ENCODE measurements at regions not wholly inside any gene's neighbourhood (a gene's known extent, or its start where the extent isn't known, plus 50 kb on each side); places are given as distances from the start of the nearest gene placed in this dataset.
A peak's percentile ranks its signal among the peaks of the same experiment; 100 is the strongest.

DNA sequence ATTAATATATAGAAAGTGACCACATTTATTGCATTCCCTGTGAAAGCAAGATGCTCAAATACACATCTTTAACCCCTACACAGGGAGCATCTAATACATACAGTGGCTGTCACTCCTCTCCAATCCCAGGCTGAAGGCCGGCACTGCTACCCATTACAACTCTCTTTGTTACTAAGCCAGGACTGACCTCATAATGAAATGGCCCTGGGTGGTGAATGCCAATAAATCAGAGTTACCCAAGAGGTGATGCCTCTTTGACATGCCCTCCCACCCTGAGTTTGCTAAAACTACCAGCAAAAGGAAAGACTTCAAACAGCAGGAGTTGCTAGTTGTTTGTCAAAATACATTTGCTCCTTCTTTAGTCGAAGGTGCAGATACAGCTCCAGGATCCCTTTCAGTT, 214.2 kb downstream of the FOXA2 start:
- DNase-seq (ENCODE audit: low read depth), result no peak

DNA sequence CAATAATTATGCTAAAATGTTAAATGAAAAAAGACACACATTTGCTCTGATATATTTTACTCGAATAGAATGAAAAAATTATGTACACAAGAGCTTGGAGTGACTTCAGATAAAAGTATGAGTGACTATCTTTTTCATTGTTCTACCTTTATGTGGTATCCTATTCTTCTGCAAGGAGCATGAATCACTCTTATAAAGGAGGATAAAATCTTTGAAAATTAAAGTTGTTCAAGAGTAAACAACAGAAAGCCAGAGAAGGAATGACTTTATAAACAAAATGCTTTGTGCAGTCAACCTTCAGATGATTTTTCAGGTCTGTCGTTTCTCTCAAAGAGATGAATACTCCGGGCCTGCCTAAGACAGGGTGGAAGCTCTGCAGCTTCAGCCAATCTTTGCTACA, 215.3 kb downstream of the FOXA2 start:
- no peak for DNase-seq (ENCODE audit: low read depth)

DNA sequence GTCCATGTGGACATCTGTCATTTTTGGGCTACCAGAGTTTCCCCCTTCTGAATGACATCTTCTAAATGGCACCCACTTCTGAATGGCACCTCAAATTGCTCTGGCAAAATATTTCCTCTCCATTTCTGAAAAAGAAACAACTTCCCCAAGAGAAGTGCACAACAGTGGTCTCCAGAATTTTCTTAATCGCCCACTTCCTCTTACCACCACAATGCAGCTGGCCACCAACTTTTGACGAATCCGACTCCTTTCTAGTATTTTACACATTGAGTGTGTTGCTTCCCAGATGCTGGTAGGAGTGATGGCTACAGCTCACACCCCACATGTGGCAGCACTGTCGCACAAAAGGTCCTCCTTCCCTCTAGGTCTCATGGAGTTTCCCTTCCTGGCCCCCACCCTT, 216.1 kb downstream of the FOXA2 start:
- no peak for DNase-seq (ENCODE audit: low read depth)

DNA sequence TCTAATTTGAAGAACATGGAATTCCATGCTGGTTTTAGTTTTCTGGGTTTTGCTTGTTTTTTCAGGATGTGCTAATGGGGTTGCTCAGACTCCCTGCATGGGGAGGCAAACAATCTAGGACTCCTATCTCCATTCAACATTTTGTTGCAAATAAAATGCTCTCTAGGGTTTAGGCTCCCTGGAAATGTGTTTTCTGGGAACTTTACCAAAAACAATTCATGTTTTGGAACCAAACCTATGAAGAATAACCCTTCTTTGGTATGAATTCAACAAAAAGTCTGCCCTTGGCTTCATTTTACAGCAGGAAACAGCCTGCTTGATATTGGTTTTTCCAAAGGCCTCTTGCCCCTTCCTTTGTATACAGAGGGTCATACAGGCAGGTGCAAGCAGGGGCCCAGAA, 217.7 kb downstream of the FOXA2 start:
- DNase-seq (ENCODE audit: low read depth), result no peak

DNA sequence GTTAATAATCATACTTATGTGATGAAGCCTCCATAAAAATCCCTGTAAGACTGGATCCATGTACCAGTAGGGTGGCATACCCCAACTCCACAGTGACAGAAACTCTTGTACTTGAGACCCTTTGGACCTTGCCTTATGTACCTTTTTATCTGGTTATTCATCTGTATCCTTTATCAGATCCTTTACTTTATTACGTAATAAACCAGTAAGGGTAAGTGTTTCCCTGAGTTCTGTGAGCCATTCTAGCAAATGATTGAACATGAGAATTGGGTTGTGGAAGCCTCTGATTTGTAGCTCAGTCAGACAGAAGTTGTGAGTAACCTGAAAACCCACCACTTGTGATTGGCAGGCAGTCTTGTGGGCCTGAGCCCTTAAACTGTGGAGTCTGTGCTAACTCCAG, 229.7 kb downstream of the FOXA2 start:
- DNase-seq (ENCODE audit: low read depth), result no peak

DNA sequence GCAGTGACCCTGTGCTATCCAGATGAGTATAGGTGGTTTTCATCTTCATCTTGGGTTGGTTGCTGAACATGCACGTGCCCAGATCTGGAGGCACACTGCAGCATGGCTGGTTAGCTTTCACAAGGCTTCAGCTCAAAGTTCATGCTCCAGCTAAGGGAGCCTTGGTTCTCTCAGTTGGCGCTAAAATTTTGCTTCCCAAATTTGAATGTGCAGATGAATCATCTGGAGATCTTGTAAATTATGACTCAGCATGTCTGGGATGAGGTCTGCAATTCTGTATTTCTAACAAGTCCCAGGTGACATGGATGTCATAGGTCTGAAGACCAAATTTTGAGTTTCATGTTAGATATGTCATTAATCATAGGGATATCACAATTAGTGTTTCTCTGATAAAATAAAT, 230.8 kb downstream of the FOXA2 start:
- no peak for DNase-seq (ENCODE audit: low read depth)

DNA sequence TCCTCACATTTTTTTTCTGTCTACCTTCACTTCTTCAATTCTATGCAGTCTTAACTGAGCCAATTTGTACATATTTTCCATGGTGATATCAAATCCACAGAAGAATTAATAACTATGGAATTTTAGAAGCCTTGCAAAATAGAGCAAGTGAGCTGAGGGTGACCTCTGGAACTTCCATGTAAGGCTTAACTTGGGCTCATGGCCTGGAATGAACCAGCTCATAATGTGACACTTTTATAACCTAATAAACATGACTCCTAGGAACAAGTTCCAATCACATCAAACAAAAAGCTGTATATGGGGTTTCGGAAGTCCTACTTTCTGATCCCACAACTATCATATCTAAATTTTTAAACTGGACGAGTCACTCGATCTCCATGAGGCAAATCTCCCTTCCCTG, 232.4 kb downstream of the FOXA2 start:
- DNase-seq (ENCODE audit: low read depth), result no peak

DNA sequence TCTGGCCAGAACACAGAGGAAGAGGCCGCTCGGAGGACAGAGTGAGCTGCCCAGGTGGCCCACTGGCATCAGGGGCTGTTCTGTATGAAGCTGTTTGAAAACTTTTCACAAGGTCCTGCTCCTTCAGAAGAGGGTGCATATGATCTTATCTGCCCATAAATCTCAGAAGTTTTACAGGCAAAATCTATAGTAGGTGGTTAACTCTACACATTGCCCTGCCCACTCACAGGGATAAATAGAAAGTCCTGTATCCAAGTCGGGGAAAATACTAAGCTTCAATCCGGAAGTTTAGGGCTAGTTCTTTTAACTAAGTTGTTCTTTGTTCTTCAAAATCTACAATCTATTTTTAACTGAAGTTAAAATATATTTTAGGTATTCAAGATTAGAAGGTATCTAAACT, 233.7 kb downstream of the FOXA2 start:
- no peak for DNase-seq (ENCODE audit: low read depth)

DNA sequence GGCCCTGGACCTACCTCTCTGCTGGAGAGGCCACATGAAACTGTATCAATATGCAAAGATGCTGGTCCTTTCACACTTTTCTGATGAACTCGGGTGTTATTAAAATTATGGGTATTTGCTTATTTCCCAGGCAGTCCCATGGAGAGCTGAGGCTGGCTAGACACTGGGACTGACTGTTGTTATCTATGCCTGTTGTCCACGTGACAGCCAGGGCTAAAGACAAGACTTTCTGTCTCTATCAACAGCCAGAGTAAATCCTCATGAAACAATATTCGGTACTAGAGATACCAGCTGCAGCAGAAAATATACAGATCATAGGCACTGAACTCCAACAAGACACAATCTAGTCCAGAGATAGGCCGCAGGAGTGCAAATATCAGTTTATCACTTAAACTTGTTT, 236.4 kb downstream of the FOXA2 start:
- DNase-seq (ENCODE audit: low read depth), result no peak

DNA sequence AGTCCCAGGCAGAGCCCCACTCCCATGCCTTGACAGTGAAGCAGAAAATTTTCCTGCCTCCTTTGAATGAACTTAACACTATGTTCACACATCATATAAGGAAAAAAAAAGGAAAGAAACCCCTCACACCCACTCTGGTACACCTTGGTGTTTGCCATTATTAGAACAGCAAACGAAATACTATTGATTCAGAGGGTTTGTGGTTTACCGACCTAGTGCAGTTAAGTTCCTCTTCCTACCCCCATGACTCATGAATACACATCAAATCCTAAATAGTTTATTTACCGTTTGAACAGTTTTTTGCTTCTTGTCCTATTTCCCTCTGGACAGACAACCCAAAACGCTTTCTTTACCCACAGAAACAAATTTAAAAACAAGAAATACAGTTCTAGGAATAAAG, 237.7 kb downstream of the FOXA2 start:
- no peak for DNase-seq (ENCODE audit: low read depth)

DNA sequence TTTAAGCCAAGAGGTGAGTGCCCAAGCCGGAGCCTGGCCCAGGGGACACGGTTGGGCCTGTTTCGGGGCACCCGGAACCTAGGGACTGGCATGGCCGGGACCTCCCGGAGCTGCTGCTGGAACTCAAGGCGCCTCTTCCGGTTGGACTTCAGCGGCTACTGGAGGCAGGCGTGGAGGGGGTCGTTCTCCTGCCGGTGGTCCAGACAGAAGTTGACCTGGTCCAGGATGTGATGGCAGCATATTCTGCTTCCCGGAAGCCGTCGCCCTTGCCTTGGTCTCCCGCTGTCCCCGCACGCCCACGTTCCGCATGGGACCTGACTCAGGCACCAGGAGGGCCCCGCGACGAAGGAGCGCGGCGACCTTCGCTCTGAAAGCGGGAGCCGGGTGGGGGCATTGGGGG, 240.8 kb downstream of the FOXA2 start:
- DNase-seq (ENCODE audit: low read depth), result no peak

DNA sequence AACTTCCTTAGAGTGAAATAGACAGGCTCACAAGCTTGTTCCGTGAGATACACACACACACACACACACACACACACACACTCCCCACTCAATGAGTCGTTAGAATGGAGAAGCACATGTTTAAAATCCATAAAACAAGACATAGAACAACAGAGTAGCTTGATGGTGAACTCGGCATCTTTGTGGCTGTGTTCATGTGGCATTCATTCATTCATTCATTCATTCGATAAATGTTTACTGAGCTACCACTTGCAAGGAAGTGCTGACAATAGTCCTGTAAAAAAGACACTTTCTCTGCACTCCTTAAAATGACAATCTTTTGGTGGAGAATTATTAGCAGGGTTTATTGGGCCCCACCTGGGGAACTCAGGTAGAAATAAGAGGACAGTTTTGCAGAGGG, 242.0 kb downstream of the FOXA2 start:
- no peak for DNase-seq (ENCODE audit: low read depth)

DNA sequence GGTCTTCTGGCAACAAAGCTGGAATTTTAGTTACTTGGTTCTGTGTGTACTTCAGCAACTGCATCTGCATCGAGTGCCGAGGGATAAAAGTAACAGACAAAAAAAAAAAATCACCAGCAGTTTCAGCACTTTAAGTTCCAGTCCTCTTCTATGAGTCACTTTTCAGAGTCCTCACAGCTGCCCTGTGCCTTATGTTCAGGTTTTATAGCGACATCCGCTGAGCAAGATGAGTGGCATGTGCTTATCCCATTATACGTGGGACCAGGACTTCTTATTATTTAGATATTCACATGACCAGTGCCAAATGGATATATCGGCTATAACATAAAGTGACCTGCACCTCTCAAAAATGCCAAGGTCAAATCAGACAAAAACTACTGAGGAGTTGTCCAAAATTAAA, 242.9 kb downstream of the FOXA2 start:
- DNase-seq (ENCODE audit: low read depth), result peak; percentile 2

DNA sequence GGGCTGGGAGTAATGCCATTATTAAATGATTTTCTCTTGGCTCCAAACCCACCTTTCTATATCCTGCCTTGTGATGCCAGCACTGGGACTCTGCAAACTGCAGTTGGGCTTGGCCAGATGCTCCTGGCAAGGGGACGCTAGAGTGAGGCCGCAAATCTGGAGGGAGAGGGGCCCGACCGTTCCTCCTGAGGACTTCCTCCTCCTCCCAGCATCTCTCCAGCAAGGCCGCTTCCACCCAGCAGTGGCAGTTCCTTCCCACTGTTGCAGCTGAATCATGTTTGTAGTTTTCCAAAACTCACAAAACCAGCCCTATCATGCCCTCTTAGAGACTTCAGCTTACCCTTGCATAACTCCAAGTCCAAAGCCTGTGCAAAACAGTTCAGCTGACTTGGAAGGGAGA, 244.4 kb downstream of the FOXA2 start:
- DNase-seq (ENCODE audit: low read depth), result no peak

DNA sequence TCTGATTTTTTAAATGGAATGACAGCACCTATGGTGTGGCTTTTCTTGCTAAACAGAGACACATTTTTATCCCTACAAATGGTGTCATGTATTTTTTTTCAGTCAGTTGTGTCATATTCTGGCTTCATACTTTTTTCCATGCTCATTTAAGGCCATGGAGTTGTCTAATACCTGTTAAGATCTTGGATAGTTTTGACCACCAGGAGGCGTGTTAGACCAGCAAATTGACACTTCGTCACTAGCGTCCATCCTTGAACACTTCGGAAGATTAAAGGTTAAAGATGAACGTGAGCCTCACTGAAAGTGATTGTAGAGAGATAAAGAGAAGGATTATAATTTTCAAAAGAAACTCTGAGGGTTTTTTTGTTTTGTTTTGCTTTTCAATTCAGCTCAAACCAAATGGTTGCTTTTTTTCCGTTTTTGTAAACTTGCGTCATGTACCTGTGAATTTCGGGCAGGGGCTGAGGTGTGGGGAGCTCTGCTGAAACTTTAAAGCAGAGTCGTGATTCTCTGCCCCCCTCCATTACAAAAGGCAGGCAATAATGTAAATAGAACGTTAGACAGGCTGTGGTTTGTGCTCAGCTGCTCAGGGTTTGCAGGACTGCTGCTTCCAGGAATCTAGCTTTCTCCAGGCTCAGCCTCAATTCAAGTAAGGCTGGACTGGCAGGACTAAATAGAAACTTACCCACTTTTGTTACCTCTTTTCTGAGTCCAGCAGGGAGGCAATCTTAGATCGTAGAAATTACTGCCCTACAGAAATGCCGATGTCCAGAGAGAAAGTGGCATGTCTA, 245.1 kb downstream of the FOXA2 start:
- peak; percentile 46 for DNase-seq (ENCODE audit: low read depth)

DNA sequence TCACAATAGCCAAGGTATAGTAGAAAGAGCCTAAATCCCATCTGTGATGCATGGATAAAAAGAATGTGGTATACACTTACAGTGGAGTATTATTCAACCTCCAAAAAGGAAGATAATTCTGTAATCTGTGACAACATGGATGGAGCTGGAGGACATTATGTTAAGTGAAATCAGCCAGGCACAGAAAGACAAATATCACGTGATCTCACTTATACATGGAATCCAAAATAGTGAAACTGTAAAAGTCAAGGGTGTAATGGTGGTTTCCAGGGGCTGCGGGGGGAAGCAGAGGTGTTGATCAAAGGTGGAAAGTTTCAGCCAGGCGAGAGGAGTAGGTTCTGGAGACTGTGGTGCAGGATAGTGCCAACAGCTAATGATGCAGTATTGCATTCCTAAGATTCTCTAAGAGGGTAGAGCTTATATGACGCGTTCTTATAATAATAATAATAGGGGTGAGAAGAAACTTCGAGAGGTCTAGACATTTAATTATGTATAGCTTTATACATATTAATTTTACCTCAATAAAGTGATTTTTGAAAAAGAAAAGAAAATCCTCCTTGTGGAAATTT, 246.1 kb downstream of the FOXA2 start:
- DNase-seq (ENCODE audit: low read depth), result no peak

DNA sequence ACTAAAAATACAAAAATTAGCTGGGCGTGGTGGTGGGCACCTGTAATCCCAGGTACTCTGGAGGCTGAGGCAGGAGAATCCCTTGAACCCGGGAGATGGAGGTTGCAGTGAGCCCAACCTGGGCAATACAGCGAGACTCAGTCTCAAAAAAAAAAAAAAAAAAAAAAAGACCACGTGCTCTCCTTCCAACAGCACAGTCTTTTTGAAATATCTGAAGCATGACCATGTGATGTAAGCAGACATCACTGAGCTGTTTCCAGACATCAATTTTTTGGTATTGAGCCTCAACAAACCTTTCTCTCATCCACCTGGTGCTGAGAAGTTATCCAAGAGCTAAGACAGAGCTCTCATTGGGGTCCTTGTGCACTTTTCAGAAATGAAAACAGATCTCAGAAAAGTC, 249.2 kb downstream of the FOXA2 start:
- no peak for DNase-seq (ENCODE audit: low read depth)

DNA sequence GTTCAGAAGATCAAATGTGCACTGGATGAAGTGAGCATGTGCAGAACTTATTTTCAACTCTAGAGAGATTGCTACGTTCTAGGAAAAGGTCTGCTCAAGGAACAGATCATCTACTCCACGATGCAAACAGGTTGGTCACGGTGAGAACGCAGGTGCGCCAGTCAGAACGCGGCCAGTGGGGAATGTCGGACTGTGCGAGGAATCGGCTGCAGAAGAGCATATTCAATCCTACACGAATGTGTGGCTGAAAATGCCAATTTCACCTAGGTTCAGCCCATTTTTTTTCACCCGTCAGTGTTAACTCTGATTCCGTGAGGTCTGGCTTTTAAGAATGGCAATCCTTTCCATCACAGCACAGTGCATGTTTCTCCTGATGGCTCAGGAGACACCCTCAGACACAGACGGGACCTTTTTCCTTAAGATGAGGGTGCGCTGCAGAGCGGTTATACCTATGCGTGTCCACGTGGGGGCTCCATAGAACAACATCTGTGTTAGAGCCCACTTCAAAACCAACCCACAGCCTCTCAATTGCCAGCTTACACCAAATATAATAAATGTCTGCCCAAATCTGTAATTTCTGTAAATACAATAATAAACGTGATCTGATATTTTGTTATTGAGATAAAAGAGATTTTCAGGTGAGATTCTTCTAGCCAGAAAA, 250.4 kb downstream of the FOXA2 start:
- peak; percentile 19 for DNase-seq (ENCODE audit: low read depth)

DNA sequence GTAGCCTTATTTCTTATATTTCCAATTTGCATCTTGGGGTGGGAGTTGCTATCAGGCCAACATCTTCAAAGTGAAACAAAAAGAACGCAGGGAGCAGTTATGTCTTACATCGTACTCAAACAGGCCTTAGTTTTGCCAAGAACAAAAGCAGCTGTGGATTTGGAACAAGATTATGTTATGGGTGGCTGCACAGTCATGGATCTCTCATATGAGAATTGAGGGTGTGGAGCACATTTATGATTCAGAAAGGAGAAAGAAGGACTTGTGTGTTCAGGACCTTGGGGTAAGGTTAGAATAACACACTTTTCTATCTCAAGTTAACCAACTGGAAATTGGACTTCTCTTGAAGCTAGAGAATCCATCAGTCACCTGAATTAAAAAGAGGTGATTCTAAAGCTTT, 259.9 kb downstream of the FOXA2 start:
- no peak for DNase-seq (ENCODE audit: low read depth)

DNA sequence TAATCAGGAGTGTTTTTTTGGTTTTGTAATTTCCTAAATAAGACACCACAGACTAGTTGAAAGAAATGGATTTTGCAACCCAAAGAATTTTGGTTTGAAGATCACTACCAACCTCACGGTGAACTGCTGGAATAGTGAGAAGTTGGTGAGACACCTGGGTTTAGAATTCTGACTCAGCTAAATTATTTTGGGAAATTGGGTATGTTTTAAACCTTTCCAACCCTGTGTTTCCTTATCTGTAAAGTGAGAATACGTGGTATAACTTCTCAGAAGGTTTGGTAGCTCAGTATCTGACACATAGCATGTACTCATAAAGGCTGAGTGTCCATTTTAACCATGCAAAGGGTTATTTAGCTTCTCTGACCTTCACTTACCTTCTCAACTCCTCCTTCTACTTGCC, 261.9 kb downstream of the FOXA2 start:
- no peak for DNase-seq (ENCODE audit: low read depth)

DNA sequence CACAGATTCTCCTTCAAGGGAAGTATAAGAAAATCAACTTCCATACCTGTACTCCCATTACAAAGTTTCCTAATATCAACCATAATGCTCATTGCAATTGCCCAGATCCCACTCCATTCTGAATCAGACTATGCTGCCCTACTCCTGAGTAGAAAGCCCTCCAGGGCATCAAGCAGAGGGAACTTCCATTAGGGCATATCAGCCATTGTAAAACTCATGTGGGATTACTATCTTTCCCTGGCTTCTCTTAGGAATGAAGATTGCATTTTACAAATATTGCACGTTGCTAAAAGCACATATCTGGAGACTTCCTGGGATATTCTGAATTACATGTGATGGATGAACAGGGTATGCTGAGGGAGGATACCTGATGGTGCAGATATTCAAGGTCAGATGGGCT, 263.2 kb downstream of the FOXA2 start:
- DNase-seq (ENCODE audit: low read depth), result no peak

DNA sequence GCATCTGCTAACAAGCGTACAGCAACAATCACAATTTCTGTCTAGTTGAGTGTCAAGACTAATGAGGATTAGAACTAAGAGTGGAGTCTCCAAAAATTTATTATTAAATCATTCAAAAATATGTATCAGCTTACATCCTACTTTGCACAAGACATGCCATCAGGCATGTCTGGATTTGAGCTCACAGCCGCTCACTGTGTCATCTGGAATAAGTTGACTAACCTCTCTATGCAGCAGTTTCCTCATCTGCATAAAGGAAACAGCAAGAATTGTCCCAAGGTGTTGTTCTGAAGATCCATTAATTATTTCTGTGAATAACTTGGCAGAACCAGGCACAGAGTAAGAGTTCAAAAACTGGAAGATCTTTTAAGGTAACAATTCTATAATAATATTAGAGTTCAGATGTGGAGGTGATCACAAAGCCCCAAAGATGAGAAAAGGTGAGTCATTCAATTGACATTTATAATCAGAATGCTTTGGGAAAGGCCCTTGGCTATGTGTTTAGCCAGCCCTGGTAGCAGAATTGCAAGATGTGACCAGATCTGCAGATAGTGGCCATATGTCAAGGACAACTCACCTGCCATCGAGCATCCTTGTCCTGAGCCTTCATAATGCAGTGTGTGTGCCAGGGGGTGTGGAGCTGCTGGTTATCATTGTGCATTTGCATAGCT, 264.0 kb downstream of the FOXA2 start:
- no peak for DNase-seq (ENCODE audit: low read depth)

DNA sequence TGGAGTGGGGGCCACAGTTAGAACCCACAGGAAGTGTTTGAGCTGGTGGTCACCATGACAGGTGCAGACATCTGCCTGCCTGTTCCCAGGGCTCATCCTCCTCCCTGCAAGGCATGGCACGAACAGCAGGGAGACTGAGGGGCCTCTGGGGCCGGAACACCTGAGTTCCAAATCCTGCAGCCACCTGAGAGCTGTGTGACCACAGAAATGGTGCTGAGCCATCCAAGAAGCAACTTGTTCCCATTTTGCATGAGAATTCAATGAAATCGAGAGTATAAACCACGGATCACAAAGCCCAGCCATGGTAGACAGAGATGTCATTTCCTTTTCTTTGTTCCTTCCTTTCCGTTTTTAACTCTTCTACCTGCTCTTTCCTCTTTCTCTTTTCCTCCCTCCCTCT, 268.6 kb downstream of the FOXA2 start:
- DNase-seq (ENCODE audit: low read depth), result no peak

Data from stromal cell of bone marrow (primary cell).